ENCODE measurements at regions not wholly inside any gene's neighbourhood (a gene's known extent, or its start where the extent isn't known, plus 50 kb on each side); places are given as distances from the start of the nearest gene placed in this dataset.

- ATAC-seq, result no peak
- Histone ChIP-seq H3K79me2 (ENCODE audit: insufficient read depth, low read length) (no peaks in the 10 kb centered on the region), H4K20me1 (ENCODE audit: insufficient read depth, low read length) (no peaks in the 10 kb centered on the region), H3K36me3 (replicated peaks in 1 of 2; ENCODE audit: control insufficient read depth in 1 of 2, insufficient read depth in 2 of 2, low read length in 2 of 2) (no peaks in the 10 kb centered on the region), H3K4me3 (replicated peaks in 1 of 3; ENCODE audit: insufficient read depth in 1 of 3, low read depth in 2 of 3, low read length in 3 of 3) (no peak overlapping the region), H3K4me1 (ENCODE audit: insufficient read depth, low read length) (no peaks in the 10 kb centered on the region), H3K27ac (ENCODE audit: extremely low read length, insufficient read depth, low read length) (no peak overlapping the region), H2AFZ (ENCODE audit: low read length) (no peak overlapping the region), H3K9ac (ENCODE audit: insufficient read depth, low read depth, low read length) (no peak overlapping the region), H3K27me3 (ENCODE audit: control insufficient read depth in 1 of 2, insufficient read depth in 2 of 2, low read length in 2 of 2) (no peaks in the 10 kb centered on the region), H3K4me2 (ENCODE audit: low read depth, low read length) (no peak overlapping the region), H3K9me3 (ENCODE audit: low read length) (no peaks in the 10 kb centered on the region)
- ChIA-PET CTCF (ENCODE audit: low intra/inter-chr PET ratio, low total read pairs) (no interaction called here), POLR2A (no interaction called here)
- BruUV-seq (replicated peaks), result no TSS peak
- TF ChIP-seq FOXM1 (CRISPR knock-in tag; IDR thresholded peaks at IDR 0.05) (no peak), TAF15 (IDR thresholded peaks at IDR 0.05; ENCODE audit: low read depth, low read length, poor library complexity, severe bottlenecking) (no peak), ZBTB33 (CRISPR knock-in tag; IDR thresholded peaks at IDR 0.05) (no peak), ZNF547 (CRISPR knock-in tag; IDR thresholded peaks at IDR 0.05) (no peak), TSC22D2 (CRISPR knock-in tag; IDR thresholded peaks at IDR 0.05; ENCODE audit: borderline replicate concordance) (no peak), ZNF75D (CRISPR knock-in tag; IDR thresholded peaks at IDR 0.05; ENCODE audit: borderline replicate concordance) (no peak), ATF5 (CRISPR knock-in tag; IDR thresholded peaks at IDR 0.05; ENCODE audit: low read depth) (no peak), ZNF256 (CRISPR knock-in tag; conservative IDR thresholded peaks at IDR 0.05) (no peak), ATRX (CRISPR knock-in tag; IDR thresholded peaks at IDR 0.05; ENCODE audit: borderline replicate concordance) (no peak), TOE1 (CRISPR knock-in tag; IDR thresholded peaks at IDR 0.05) (no peak), ZNF841 (CRISPR knock-in tag; IDR thresholded peaks at IDR 0.05; ENCODE audit: borderline replicate concordance) (no peak), KMT2B (CRISPR knock-in tag; IDR thresholded peaks at IDR 0.05) (no peak), ZFP62 (CRISPR knock-in tag; IDR thresholded peaks at IDR 0.05) (no peak), ZNF746 (CRISPR knock-in tag; IDR thresholded peaks at IDR 0.05) (no peak), HDAC2 (CRISPR knock-in tag; IDR thresholded peaks at IDR 0.05) (no peak), ZNF598 (CRISPR knock-in tag; IDR thresholded peaks at IDR 0.05; ENCODE audit: borderline replicate concordance) (no peak), USF2 (IDR thresholded peaks at IDR 0.05; ENCODE audit: low read depth, low read length) (no peak), USF2 (CRISPR knock-in tag; IDR thresholded peaks at IDR 0.05; ENCODE audit: borderline replicate concordance) (no peak)
- in situ Hi-C loops (cut with HindIII; ENCODE audit: extremely low pct_ligation_motif_present, low pct_unique_long_range_greater_than_20kb) (no loop called here), intact Hi-C loops (cut with micrococcal nuclease; ENCODE audit: unreplicated experiment) (loop anchor here (1.0 kb wide), 1 partner anchor 83 kb away; no protein-coding TSS in a partner anchor)
- FAIRE-seq, result no peak
- no peak for DNase-seq (ENCODE audit: low spot score)
- WGBS (ENCODE audit: low lambda C conversion rate), result 3% methylated on average over 3 of the region's 3 CpGs
These were observed 171.5 kb upstream of the VEGFC start for GRCh38 chr4:176964116-176964691.
